ENCODE measurements at regions not wholly inside any gene's neighbourhood (a gene's known extent, or its start where the extent isn't known, plus 50 kb on each side); places are given as distances from the start of the nearest gene placed in this dataset.
A peak's percentile ranks its signal among the peaks of the same experiment; 100 is the strongest.

DNA sequence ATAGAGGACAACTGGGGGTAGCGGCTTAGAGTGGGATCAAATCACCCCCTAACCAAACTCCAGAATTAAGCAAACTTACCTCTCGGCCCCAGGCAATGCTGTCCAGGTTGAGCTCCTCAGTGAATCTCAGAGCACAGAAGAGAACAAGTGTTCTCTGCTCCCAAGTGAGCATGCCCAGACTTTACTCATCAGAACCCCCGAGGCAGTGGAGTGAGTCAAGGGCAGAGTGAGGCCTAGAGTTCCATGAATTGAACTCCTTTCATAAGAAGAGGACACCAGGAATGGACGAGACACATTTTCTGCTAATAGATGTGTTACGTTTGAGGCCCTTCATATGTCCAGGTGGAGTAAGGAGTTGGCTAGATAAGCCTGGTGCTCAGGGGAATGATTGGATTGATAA lies 134.0 kb upstream of the DTNBP1 start:
- Histone ChIP-seq H3K14ac (ENCODE audit: low read length in 2 of 2) (no peak overlapping the region), H2BK12ac (ENCODE audit: low read length in 2 of 2) (no peak overlapping the region), H2AFZ (ENCODE audit: low read depth, low read length) (no peak overlapping the region), H3K9me3 (ENCODE audit: control insufficient read depth, low read length) (peaks cover 9% of the 10 kb centered on the region), H2BK15ac (ENCODE audit: low read depth, poor library complexity, severe bottlenecking) (no peak overlapping the region), H4K8ac (ENCODE audit: low read length) (no peak overlapping the region), H3K4ac (ENCODE audit: low read depth in 1 of 2, low read length in 2 of 2) (no peak overlapping the region), H3K23ac (ENCODE audit: low read length in 2 of 2) (no peak overlapping the region), H2BK5ac (ENCODE audit: low read depth, low read length, poor library complexity, severe bottlenecking) (no peak overlapping the region), H3K36me3 (ENCODE audit: control insufficient read depth in 1 of 2, insufficient read depth in 2 of 2, low read depth in 1 of 2, low read length in 2 of 2) (no peaks in the 10 kb centered on the region), H3K79me1 (replicated peaks; ENCODE audit: low read length, poor library complexity, severe bottlenecking) (no peaks in the 10 kb centered on the region), H3K27me3 (ENCODE audit: control insufficient read depth in 1 of 2, insufficient read depth in 1 of 2, low read length in 2 of 2) (no peaks in the 10 kb centered on the region), H3K9ac (ENCODE audit: low read length) (no peak overlapping the region), H2AK5ac (ENCODE audit: low read length, severe bottlenecking) (no peak overlapping the region), H3K4me2 (ENCODE audit: low read length, poor library complexity, severe bottlenecking) (no peak overlapping the region), H4K91ac (ENCODE audit: low read length) (no peak overlapping the region), H3K18ac (ENCODE audit: low read depth in 1 of 2, low read length in 2 of 2) (no peak overlapping the region), H3K4me1 (ENCODE audit: control insufficient read depth, insufficient read depth, low read depth, low read length) (peaks cover 6% of the 10 kb centered on the region), H2BK120ac (ENCODE audit: low read depth, low read length) (no peak overlapping the region), H3K27ac (ENCODE audit: low read length, poor library complexity, severe bottlenecking) (no peak overlapping the region), H3K4me3 (ENCODE audit: insufficient read depth in 1 of 2, low read depth in 1 of 2, low read length in 2 of 2) (no peak overlapping the region)
- WGBS, result 93% methylated on average over 5 of the region's 5 CpGs
- no peak for DNase-seq

- no peak overlapping the region for H3K18ac ChIP-seq (ENCODE audit: low read depth in 1 of 2, low read length in 2 of 2)
- H3K4me2 ChIP-seq (ENCODE audit: low read length, poor library complexity, severe bottlenecking), result no peak overlapping the region
- no peaks in the 10 kb centered on the region for H3K79me1 ChIP-seq (replicated peaks; ENCODE audit: low read length, poor library complexity, severe bottlenecking)
- H4K91ac ChIP-seq (ENCODE audit: low read length), result no peak overlapping the region
- H3K23ac ChIP-seq (ENCODE audit: low read length in 2 of 2), result no peak overlapping the region
- no peak for DNase-seq
- peak overlapping the region in 1 of 2 experiments; percentile 94 for H3K14ac ChIP-seq (ENCODE audit: low read length in 2 of 2)
- H3K4ac ChIP-seq (ENCODE audit: low read depth in 1 of 2, low read length in 2 of 2), result no peak overlapping the region
- peaks cover 9% of the 10 kb centered on the region for H3K4me1 ChIP-seq (ENCODE audit: control insufficient read depth, insufficient read depth, low read depth, low read length)
- H2AFZ ChIP-seq (ENCODE audit: low read depth, low read length), result no peak overlapping the region
- H2BK12ac ChIP-seq (ENCODE audit: low read length in 2 of 2), result peak overlapping the region in 1 of 2 experiments; percentile 59
- H3K27ac ChIP-seq (ENCODE audit: low read length, poor library complexity, severe bottlenecking), result no peak overlapping the region
- no peak overlapping the region for H2BK15ac ChIP-seq (ENCODE audit: low read depth, poor library complexity, severe bottlenecking)
- H3K9ac ChIP-seq (ENCODE audit: low read length), result no peak overlapping the region
- H2AK5ac ChIP-seq (ENCODE audit: low read length, severe bottlenecking), result no peak overlapping the region
- H3K4me3 ChIP-seq (ENCODE audit: insufficient read depth in 1 of 2, low read depth in 1 of 2, low read length in 2 of 2), result no peak overlapping the region
- no peaks in the 10 kb centered on the region for H3K27me3 ChIP-seq (ENCODE audit: control insufficient read depth in 1 of 2, insufficient read depth in 1 of 2, low read length in 2 of 2)
- no peak overlapping the region for H2BK120ac ChIP-seq (ENCODE audit: low read depth, low read length)
- no peak overlapping the region for H2BK5ac ChIP-seq (ENCODE audit: low read depth, low read length, poor library complexity, severe bottlenecking)
- H3K9me3 ChIP-seq (ENCODE audit: control insufficient read depth, low read length), result peaks cover 9% of the 10 kb centered on the region
- WGBS, result 93% methylated on average over 7 of the region's 7 CpGs
- no peak overlapping the region for H4K8ac ChIP-seq (ENCODE audit: low read length)
- H3K36me3 ChIP-seq (ENCODE audit: control insufficient read depth in 1 of 2, insufficient read depth in 2 of 2, low read depth in 1 of 2, low read length in 2 of 2), result no peaks in the 10 kb centered on the region
Measured at GRCh38 chr6:15796130-15796771, 133.4 kb upstream of the DTNBP1 start.

DNA sequence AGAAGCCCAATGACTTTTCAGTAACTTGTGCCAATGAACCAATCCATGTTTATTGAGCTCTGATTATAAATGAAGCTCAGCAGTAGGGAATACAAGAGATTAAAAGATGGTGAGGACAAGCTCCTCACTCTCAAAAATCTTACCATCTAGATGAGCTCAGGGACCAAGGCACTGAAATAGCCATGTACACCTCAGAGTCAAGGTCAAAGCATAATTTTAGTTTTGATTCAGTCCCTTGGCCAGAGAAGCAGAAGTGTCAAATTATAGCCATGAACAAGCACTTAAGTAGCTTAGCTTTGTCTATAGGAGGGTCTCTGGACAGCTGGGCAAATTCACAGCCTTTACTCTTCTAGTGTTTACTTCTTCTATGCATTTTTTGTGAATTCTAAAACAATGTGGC lies 131.0 kb upstream of the DTNBP1 start:
- Histone ChIP-seq H3K9ac (ENCODE audit: low read length) (no peak overlapping the region), H2BK5ac (ENCODE audit: low read depth, low read length, poor library complexity, severe bottlenecking) (no peak overlapping the region), H4K91ac (ENCODE audit: low read length) (no peak overlapping the region), H2BK120ac (ENCODE audit: low read depth, low read length) (no peak overlapping the region), H3K79me1 (replicated peaks; ENCODE audit: low read length, poor library complexity, severe bottlenecking) (no peaks in the 10 kb centered on the region), H2BK15ac (ENCODE audit: low read depth, poor library complexity, severe bottlenecking) (no peak overlapping the region), H4K8ac (ENCODE audit: low read length) (no peak overlapping the region), H3K4me2 (ENCODE audit: low read length, poor library complexity, severe bottlenecking) (no peak overlapping the region), H2AK5ac (ENCODE audit: low read length, severe bottlenecking) (peak overlapping the region; percentile 95), H3K4me1 (ENCODE audit: control insufficient read depth, insufficient read depth, low read depth, low read length) (peaks cover 11% of the 10 kb centered on the region), H3K27me3 (ENCODE audit: control insufficient read depth in 1 of 2, insufficient read depth in 1 of 2, low read length in 2 of 2) (no peaks in the 10 kb centered on the region), H3K4ac (ENCODE audit: low read depth in 1 of 2, low read length in 2 of 2) (no peak overlapping the region), H3K23ac (ENCODE audit: low read length in 2 of 2) (no peak overlapping the region), H3K18ac (ENCODE audit: low read depth in 1 of 2, low read length in 2 of 2) (no peak overlapping the region), H2BK12ac (ENCODE audit: low read length in 2 of 2) (no peak overlapping the region), H2AFZ (ENCODE audit: low read depth, low read length) (no peak overlapping the region), H3K4me3 (ENCODE audit: insufficient read depth in 1 of 2, low read depth in 1 of 2, low read length in 2 of 2) (no peak overlapping the region), H3K36me3 (ENCODE audit: control insufficient read depth in 1 of 2, insufficient read depth in 2 of 2, low read depth in 1 of 2, low read length in 2 of 2) (no peaks in the 10 kb centered on the region), H3K14ac (ENCODE audit: low read length in 2 of 2) (no peak overlapping the region), H3K27ac (ENCODE audit: low read length, poor library complexity, severe bottlenecking) (peak overlapping the region; percentile 42), H3K9me3 (ENCODE audit: control insufficient read depth, low read length) (peaks cover 9% of the 10 kb centered on the region)
- DNase-seq, result no peak

DNA sequence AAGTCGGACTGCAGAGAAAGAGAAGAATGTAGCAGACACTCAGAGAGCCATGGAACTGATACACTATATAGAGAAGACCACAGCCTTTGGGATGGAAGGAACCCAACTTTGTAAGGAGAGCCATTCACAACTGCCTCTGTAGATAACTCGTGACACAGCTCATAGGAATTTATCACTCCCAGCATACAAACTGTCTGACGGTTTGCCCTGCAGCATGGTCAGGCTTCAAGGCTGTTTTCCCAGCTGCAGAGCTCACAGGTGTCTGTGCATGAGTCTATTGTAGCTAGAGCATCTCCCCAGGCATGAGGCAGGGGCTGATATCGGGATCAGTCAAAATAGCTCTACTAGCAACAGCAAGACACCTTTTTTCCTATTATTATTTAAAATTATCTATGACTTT lies 130.5 kb upstream of the DTNBP1 start:
- H2BK5ac ChIP-seq (ENCODE audit: low read depth, low read length, poor library complexity, severe bottlenecking), result no peak overlapping the region
- peak overlapping the region; percentile 87 for H2AK5ac ChIP-seq (ENCODE audit: low read length, severe bottlenecking)
- H3K23ac ChIP-seq (ENCODE audit: low read length in 2 of 2), result no peak overlapping the region
- no peaks in the 10 kb centered on the region for H3K36me3 ChIP-seq (ENCODE audit: control insufficient read depth in 1 of 2, insufficient read depth in 2 of 2, low read depth in 1 of 2, low read length in 2 of 2)
- peak overlapping the region; percentile 65 for H3K27ac ChIP-seq (ENCODE audit: low read length, poor library complexity, severe bottlenecking)
- H2BK12ac ChIP-seq (ENCODE audit: low read length in 2 of 2), result no peak overlapping the region
- no peak overlapping the region for H3K9ac ChIP-seq (ENCODE audit: low read length)
- peak overlapping the region; percentile 2 for H3K4me2 ChIP-seq (ENCODE audit: low read length, poor library complexity, severe bottlenecking)
- H4K91ac ChIP-seq (ENCODE audit: low read length), result no peak overlapping the region
- no peak overlapping the region for H3K4me3 ChIP-seq (ENCODE audit: insufficient read depth in 1 of 2, low read depth in 1 of 2, low read length in 2 of 2)
- H3K14ac ChIP-seq (ENCODE audit: low read length in 2 of 2), result no peak overlapping the region
- peaks cover 8% of the 10 kb centered on the region for H3K9me3 ChIP-seq (ENCODE audit: control insufficient read depth, low read length)
- H3K4ac ChIP-seq (ENCODE audit: low read depth in 1 of 2, low read length in 2 of 2), result no peak overlapping the region
- no peaks in the 10 kb centered on the region for H3K27me3 ChIP-seq (ENCODE audit: control insufficient read depth in 1 of 2, insufficient read depth in 1 of 2, low read length in 2 of 2)
- no peak overlapping the region for H2AFZ ChIP-seq (ENCODE audit: low read depth, low read length)
- no peaks in the 10 kb centered on the region for H3K79me1 ChIP-seq (replicated peaks; ENCODE audit: low read length, poor library complexity, severe bottlenecking)
- no peak overlapping the region for H2BK15ac ChIP-seq (ENCODE audit: low read depth, poor library complexity, severe bottlenecking)
- peak; percentile 52 for DNase-seq
- no peak overlapping the region for H2BK120ac ChIP-seq (ENCODE audit: low read depth, low read length)
- no peak overlapping the region for H3K18ac ChIP-seq (ENCODE audit: low read depth in 1 of 2, low read length in 2 of 2)
- H3K4me1 ChIP-seq (ENCODE audit: control insufficient read depth, insufficient read depth, low read depth, low read length), result peaks cover 11% of the 10 kb centered on the region
- H4K8ac ChIP-seq (ENCODE audit: low read length), result no peak overlapping the region
- 17% methylated on average over 3 of the region's 4 CpGs for WGBS
